Body of pancreas (tissue), 4 donors: ENCODE measurements at regions not wholly inside any gene's neighbourhood (a gene's known extent, or its start where the extent isn't known, plus 50 kb on each side); places are given as distances from the start of the nearest gene placed in this dataset.
"Not testable (repeated sequence)": the region's sequence is repeated elsewhere in the genome, so short reads cannot be mapped to it uniquely, and the experiment has no call there.

Source experiments
- CTCF ChIP-seq, 7 experiments: fragments of 450-650 bp in 4 of 7; fragments of 200-600 bp in 3 of 7; sonication (generic) in 3 of 7; IDR thresholded peaks; one replicate each; pipeline ENCODE4 v1.5.1; 2016 to 2019; ENCODE audit warnings: antibody characterized with exemption in 7 of 7
- POLR2A ChIP-seq, 3 donors: fragments of 450-650 bp; IDR thresholded peaks; one replicate each; pipeline ENCODE4 v1.6.1; 2016; ENCODE audit warnings: antibody characterized with exemption in 3 of 3, mild to moderate bottlenecking in 2 of 3

- TF ChIP-seq POLR2A, CTCF (IDR thresholded peaks at IDR 0.05): not testable (repeated sequence)
Observed at GRCh38 chr5:98342958-98343660, 430.4 kb upstream of the RGMB start.
